ENCODE measurements at regions not wholly inside any gene's neighbourhood (a gene's known extent, or its start where the extent isn't known, plus 50 kb on each side); places are given as distances from the start of the nearest gene placed in this dataset.

GRCh38 chr6:147015674-147016073 is 188.5 kb upstream of the STXBP5 start:
- TF ChIP-seq CTCF (conservative IDR thresholded peaks at IDR 0.05 in 1 of 2, IDR thresholded peaks at IDR 0.05 in 1 of 2; ENCODE audit: low read depth in 1 of 2, low read length in 2 of 2): no peak
- no peak for TF ChIP-seq EZH2 (IDR thresholded peaks at IDR 0.05; ENCODE audit: low read length, missing control alignments)
